ENCODE measurements at regions not wholly inside any gene's neighbourhood (a gene's known extent, or its start where the extent isn't known, plus 50 kb on each side); places are given as distances from the start of the nearest gene placed in this dataset.

GRCh38 chr1:94714152-94714551, 106.0 kb upstream of the SLC44A3 start:
- no peaks in the 10 kb centered on the region for H3K27me3 ChIP-seq
- no peaks in the 10 kb centered on the region for H3K4me1 ChIP-seq
- WGBS, 2 donors (ENCODE audit: low coverage in 1 of 2), result 94 to 100% methylated on average over 3 to 5 of the region's 5 CpGs
- peak overlapping the region in 3 of 4 donors; percentile 20 to 69 (median 56) for H3K27ac ChIP-seq
- no peak for ATAC-seq
- no peak overlapping the region for H3K4me3 ChIP-seq
- no peaks in the 10 kb centered on the region for H3K36me3 ChIP-seq
- no peaks in the 10 kb centered on the region for H3K9me3 ChIP-seq
- TF ChIP-seq POLR2A (IDR thresholded peaks at IDR 0.05), result no peak
- TF ChIP-seq POLR2AphosphoS5 (IDR thresholded peaks at IDR 0.05), result no peak
- no peak for TF ChIP-seq EP300 (IDR thresholded peaks at IDR 0.05)
- TF ChIP-seq CTCF (IDR thresholded peaks at IDR 0.05), result no peak

GRCh38 chr1:94713472-94714141, 106.5 kb upstream of the SLC44A3 start:
- peak; percentile 94 for ATAC-seq
- no peaks in the 10 kb centered on the region for H3K36me3 ChIP-seq
- H3K4me1 ChIP-seq, result no peaks in the 10 kb centered on the region
- H3K9me3 ChIP-seq, result no peaks in the 10 kb centered on the region
- no peak overlapping the region for H3K4me3 ChIP-seq
- no peak for TF ChIP-seq EP300 (IDR thresholded peaks at IDR 0.05)
- TF ChIP-seq POLR2AphosphoS5 (IDR thresholded peaks at IDR 0.05), result peak; percentile 38
- TF ChIP-seq CTCF (IDR thresholded peaks at IDR 0.05), result no peak
- TF ChIP-seq POLR2A (IDR thresholded peaks at IDR 0.05), result no peak
- 11 to 20% methylated on average over 1 to 2 of the region's 7 CpGs for WGBS, 2 donors (ENCODE audit: low coverage in 1 of 2)
- peak overlapping the region in 3 of 4 donors; percentile 20 to 69 (median 56) for H3K27ac ChIP-seq
- no peaks in the 10 kb centered on the region for H3K27me3 ChIP-seq

- TF ChIP-seq POLR2A (IDR thresholded peaks at IDR 0.05) (no peak), CTCF (IDR thresholded peaks at IDR 0.05) (no peak), POLR2AphosphoS5 (IDR thresholded peaks at IDR 0.05) (no peak), EP300 (IDR thresholded peaks at IDR 0.05) (no peak)
- Histone ChIP-seq H3K4me1 (no peaks in the 10 kb centered on the region), H3K27me3 (no peaks in the 10 kb centered on the region), H3K4me3 (no peak overlapping the region), H3K27ac (peak overlapping the region in 2 of 4 donors; percentile 3 to 25), H3K36me3 (no peaks in the 10 kb centered on the region), H3K9me3 (no peaks in the 10 kb centered on the region)
- WGBS, 2 donors (ENCODE audit: low coverage in 1 of 2), result 67 to 80% methylated on average over 1 to 3 of the region's 8 CpGs
- peak; percentile 44 for ATAC-seq
Measured at GRCh38 chr1:94709891-94710581, 110.1 kb upstream of the SLC44A3 start.

GRCh38 chr1:94708811-94709210, 111.3 kb upstream of the SLC44A3 start:
- H3K4me3 ChIP-seq, result no peak overlapping the region
- no peaks in the 10 kb centered on the region for H3K27me3 ChIP-seq
- peak overlapping the region in 1 of 4 donors; percentile 25 for H3K27ac ChIP-seq
- no peak for TF ChIP-seq POLR2A (IDR thresholded peaks at IDR 0.05)
- no peak for TF ChIP-seq CTCF (IDR thresholded peaks at IDR 0.05)
- no peak for TF ChIP-seq POLR2AphosphoS5 (IDR thresholded peaks at IDR 0.05)
- TF ChIP-seq EP300 (IDR thresholded peaks at IDR 0.05), result no peak
- WGBS, 2 donors (ENCODE audit: low coverage in 1 of 2), result 88 to 95% methylated on average over 4 to 7 of the region's 8 CpGs
- no peaks in the 10 kb centered on the region for H3K9me3 ChIP-seq
- no peak for ATAC-seq
- H3K36me3 ChIP-seq, result no peaks in the 10 kb centered on the region
- H3K4me1 ChIP-seq, result no peaks in the 10 kb centered on the region

GRCh38 chr1:94708299-94708685, 111.9 kb upstream of the SLC44A3 start:
- 82% methylated on average over 2 of the region's 2 CpGs; no CpG with 5 or more reads in 1 of the 2 donors for WGBS, 2 donors (ENCODE audit: low coverage in 1 of 2)
- no peaks in the 10 kb centered on the region for H3K36me3 ChIP-seq
- no peaks in the 10 kb centered on the region for H3K9me3 ChIP-seq
- H3K27me3 ChIP-seq, result no peaks in the 10 kb centered on the region
- TF ChIP-seq CTCF (IDR thresholded peaks at IDR 0.05) (no peak), POLR2AphosphoS5 (IDR thresholded peaks at IDR 0.05) (no peak), EP300 (IDR thresholded peaks at IDR 0.05) (no peak), POLR2A (IDR thresholded peaks at IDR 0.05) (no peak)
- H3K4me1 ChIP-seq, result no peaks in the 10 kb centered on the region
- H3K4me3 ChIP-seq, result no peak overlapping the region
- ATAC-seq, result no peak
- peak overlapping the region in 1 of 4 donors; percentile 25 for H3K27ac ChIP-seq
